ENCODE measurements at regions not wholly inside any gene's neighbourhood (a gene's known extent, or its start where the extent isn't known, plus 50 kb on each side); places are given as distances from the start of the nearest gene placed in this dataset.
"Not testable (repeated sequence)": the region's sequence is repeated elsewhere in the genome, so short reads cannot be mapped to it uniquely, and the experiment has no call there.

DNA sequence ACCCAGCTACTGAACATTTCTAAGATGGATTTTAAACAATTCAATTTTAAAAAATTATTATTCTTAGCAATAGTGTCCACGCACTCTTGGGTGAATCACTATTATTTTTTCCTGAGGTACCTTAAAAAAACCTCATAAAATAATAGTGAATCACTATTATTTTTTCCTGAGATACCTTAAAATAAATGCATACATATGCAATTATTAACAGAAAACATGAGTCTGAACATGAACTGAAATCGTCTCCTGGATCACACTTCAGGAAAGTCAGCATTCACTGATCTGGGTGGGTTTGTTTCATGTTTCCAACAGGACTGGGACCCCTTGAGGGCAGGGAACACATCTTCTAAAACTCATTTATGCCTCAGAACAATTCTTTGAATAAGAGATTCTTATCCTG, 63.1 kb upstream of the IFNLR1 start:
- Histone ChIP-seq H3K27me3 (ENCODE audit: insufficient read depth, poor library complexity, severe bottlenecking) (no peaks in the 10 kb centered on the region), H3K4me1 (ENCODE audit: insufficient read depth, poor library complexity, severe bottlenecking) (no peaks in the 10 kb centered on the region), H3K4me3 (ENCODE audit: severe bottlenecking) (no peak overlapping the region), H3K36me3 (ENCODE audit: low read depth) (no peaks in the 10 kb centered on the region), H3K9me3 (ENCODE audit: severe bottlenecking) (no peaks in the 10 kb centered on the region), H3K27ac (ENCODE audit: poor library complexity, severe bottlenecking) (no peak overlapping the region)
- TF ChIP-seq, protein P1, sequence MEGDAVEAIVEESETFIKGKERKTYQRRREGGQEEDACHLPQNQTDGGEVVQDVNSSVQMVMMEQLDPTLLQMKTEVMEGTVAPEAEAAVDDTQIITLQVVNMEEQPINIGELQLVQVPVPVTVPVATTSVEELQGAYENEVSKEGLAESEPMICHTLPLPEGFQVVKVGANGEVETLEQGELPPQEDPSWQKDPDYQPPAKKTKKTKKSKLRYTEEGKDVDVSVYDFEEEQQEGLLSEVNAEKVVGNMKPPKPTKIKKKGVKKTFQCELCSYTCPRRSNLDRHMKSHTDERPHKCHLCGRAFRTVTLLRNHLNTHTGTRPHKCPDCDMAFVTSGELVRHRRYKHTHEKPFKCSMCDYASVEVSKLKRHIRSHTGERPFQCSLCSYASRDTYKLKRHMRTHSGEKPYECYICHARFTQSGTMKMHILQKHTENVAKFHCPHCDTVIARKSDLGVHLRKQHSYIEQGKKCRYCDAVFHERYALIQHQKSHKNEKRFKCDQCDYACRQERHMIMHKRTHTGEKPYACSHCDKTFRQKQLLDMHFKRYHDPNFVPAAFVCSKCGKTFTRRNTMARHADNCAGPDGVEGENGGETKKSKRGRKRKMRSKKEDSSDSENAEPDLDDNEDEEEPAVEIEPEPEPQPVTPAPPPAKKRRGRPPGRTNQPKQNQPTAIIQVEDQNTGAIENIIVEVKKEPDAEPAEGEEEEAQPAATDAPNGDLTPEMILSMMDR (IDR thresholded peaks at IDR 0.05; ENCODE audit: poor library complexity, severe bottlenecking) = no peak
- ATAC-seq (ENCODE audit: low read depth) = no peak
- DNase-seq (ENCODE audit: low spot score) = no peak

DNA sequence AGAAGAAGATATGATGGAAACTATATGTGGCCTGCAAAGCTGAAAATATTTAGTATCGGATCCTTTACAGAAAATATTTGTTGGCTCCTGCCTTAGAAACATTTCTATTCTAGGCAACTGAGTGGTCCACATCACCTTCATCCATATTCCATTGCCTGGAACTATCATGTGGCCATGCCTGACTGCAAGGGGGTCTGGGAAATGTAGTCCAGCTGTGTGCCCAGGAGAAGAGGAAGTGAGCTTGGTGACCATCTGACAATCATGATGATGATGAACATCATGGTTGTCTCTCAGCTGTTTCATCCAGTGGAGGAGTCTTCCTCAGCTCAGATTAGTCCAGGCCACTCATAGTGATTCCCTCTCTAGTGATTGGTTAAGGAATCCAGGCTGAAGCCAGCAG, 61.8 kb upstream of the IFNLR1 start:
- Histone ChIP-seq H3K4me3 (ENCODE audit: severe bottlenecking) (no peak overlapping the region), H3K4me1 (ENCODE audit: insufficient read depth, poor library complexity, severe bottlenecking) (no peaks in the 10 kb centered on the region), H3K27me3 (ENCODE audit: insufficient read depth, poor library complexity, severe bottlenecking) (no peaks in the 10 kb centered on the region), H3K27ac (ENCODE audit: poor library complexity, severe bottlenecking) (no peak overlapping the region), H3K9me3 (ENCODE audit: severe bottlenecking) (no peaks in the 10 kb centered on the region), H3K36me3 (ENCODE audit: low read depth) (no peaks in the 10 kb centered on the region)
- TF ChIP-seq, protein P1 (IDR thresholded peaks at IDR 0.05; ENCODE audit: poor library complexity, severe bottlenecking) = no peak
- DNase-seq (ENCODE audit: low spot score) (no peak), ATAC-seq (ENCODE audit: low read depth) (no peak)

DNA sequence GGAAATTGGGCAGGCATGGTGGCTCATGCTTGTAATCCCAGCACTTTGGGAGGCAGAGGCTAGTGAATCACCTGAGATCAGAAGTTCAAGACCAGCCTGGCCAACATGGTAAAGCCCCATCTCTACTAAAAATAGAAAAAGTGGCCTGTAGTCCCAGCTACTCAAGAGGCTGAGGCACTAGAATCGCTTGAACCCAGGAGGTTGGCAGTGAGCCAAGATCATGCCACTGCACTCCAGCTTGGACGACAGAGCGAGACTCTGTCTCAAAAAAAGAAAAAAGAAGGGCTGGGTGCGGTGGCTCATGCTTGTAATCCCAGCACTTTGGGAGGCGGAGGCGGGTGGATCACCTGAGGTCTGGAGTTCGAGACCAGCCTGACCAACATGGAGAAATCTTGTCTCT, 60.2 kb upstream of the IFNLR1 start:
- DNase-seq (ENCODE audit: low spot score); H3K9me3 ChIP-seq (ENCODE audit: severe bottlenecking); H3K27ac ChIP-seq (ENCODE audit: poor library complexity, severe bottlenecking); H3K27me3 ChIP-seq (ENCODE audit: insufficient read depth, poor library complexity, severe bottlenecking); ATAC-seq (ENCODE audit: low read depth); H3K36me3 ChIP-seq (ENCODE audit: low read depth); H3K4me3 ChIP-seq (ENCODE audit: severe bottlenecking); H3K4me1 ChIP-seq (ENCODE audit: insufficient read depth, poor library complexity, severe bottlenecking): not testable (repeated sequence)

DNA sequence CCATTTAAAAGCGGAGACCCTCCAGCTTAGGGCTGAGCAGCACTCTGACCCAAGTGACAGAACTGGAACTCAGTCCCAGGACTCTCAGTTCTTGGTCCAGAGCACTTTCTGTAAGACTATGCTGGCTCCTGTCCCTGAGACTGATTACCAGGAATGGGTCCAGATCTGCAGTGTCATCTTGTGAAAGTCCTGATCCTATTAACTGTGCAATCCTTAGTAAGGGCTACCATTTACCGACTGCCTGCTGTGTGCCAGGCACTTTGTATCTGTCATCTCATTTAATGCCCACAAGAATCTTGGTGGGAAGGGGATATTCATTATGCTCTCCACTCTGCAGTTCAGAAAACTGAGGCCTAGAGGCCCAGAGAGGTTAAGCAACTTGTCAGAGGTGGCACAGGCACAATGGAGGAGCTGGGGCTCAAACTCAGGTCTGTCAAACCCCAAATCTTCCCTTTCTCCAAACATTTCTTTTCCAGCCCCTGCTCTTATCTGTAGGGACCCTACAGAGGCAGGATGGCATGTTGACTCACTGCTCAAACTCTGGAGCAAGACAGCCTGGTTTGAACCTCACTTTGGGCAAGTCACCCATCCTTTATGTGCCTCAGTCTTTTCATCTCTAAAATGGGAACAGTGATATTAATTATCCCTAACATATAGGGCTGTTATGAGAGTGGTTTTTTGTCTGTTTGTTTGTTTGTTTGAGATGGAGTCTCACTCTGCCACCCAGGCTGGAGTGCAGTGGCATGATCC, 57.6 kb upstream of the IFNLR1 start:
- Histone ChIP-seq H3K27ac (ENCODE audit: poor library complexity, severe bottlenecking) (no peak overlapping the region), H3K27me3 (ENCODE audit: insufficient read depth, poor library complexity, severe bottlenecking) (no peaks in the 10 kb centered on the region), H3K4me1 (ENCODE audit: insufficient read depth, poor library complexity, severe bottlenecking) (no peaks in the 10 kb centered on the region), H3K4me3 (ENCODE audit: severe bottlenecking) (no peak overlapping the region), H3K9me3 (ENCODE audit: severe bottlenecking) (no peaks in the 10 kb centered on the region), H3K36me3 (ENCODE audit: low read depth) (no peaks in the 10 kb centered on the region)
- DNase-seq (ENCODE audit: low spot score) (no peak), ATAC-seq (ENCODE audit: low read depth) (no peak)
- TF ChIP-seq, protein P1 (IDR thresholded peaks at IDR 0.05; ENCODE audit: poor library complexity, severe bottlenecking) = no peak

DNA sequence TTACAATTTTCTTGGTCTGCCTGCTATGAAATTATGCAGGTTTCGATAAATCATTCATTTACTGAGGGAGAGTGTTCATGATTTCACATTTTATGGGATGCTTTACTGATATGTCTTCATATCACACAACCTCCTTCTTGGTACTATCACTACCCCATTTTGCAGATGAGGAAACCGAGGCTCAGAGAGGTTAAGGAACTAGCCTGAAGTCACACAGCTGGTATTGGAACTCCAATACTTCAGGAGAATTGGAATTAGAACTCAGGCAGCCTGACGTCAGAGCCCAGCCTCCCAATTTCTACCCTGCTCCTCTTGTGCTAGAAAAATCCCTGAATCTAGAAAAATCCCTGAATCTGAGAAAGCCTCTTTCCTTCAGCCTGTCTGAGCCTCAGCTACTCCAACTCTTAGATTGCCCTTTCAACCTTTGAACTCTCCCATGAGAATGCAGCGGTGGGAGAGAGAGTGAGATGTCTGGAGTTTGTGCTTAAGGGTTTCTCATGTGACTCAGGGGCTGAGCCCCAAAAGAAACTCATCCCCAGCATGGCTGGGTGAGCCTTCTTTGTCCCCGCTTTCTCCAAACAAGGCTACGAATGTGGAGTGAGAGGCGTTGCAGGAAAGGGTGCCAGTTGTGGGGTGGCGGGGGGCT, 50.8 kb upstream of the IFNLR1 start:
- no peak for ATAC-seq (ENCODE audit: low read depth)
- Histone ChIP-seq H3K4me3 (ENCODE audit: severe bottlenecking) (no peak overlapping the region), H3K27ac (ENCODE audit: poor library complexity, severe bottlenecking) (peak overlapping the region; percentile 78), H3K4me1 (ENCODE audit: insufficient read depth, poor library complexity, severe bottlenecking) (peaks cover 14% of the 10 kb centered on the region), H3K9me3 (ENCODE audit: severe bottlenecking) (no peaks in the 10 kb centered on the region), H3K27me3 (ENCODE audit: insufficient read depth, poor library complexity, severe bottlenecking) (no peaks in the 10 kb centered on the region), H3K36me3 (ENCODE audit: low read depth) (no peaks in the 10 kb centered on the region)
- DNase-seq (ENCODE audit: low spot score) = no peak
- TF ChIP-seq, protein P1 (IDR thresholded peaks at IDR 0.05; ENCODE audit: poor library complexity, severe bottlenecking) = no peak

Data from RWPE2 (cell line).